Panc1 (cell line): ENCODE measurements at regions not wholly inside any gene's neighbourhood (a gene's known extent, or its start where the extent isn't known, plus 50 kb on each side); places are given as distances from the start of the nearest gene placed in this dataset.

Experiments used
- ATAC-seq: fragments of 200-7000 bp; cut with Tn5 transposase; 2 replicates; pipeline ENCODE4 v1.9.1; 2020; ENCODE audit warnings: mild to moderate bottlenecking, moderate library complexity
- BruUV-seq: library from RNA; stranded (reverse); fragments of 400-500 nt; replicated peaks from 2 replicates; lab custom pipeline; 2021; lab: Mats Ljungman, UMichigan
- CTCF ChIA-PET: fragments of 300-600 bp; sonication (Branson Sonifier 250); formaldehyde crosslinking; loops from one replicate; lab custom pipeline; 2022; ENCODE audit warnings: antibody characterized with exemption; lab: Charles Lee
- POLR2A ChIA-PET: fragments of 300-600 bp; sonication (Branson Sonifier 250); formaldehyde crosslinking; loops from one replicate; lab custom pipeline; 2022; ENCODE audit warnings: antibody characterized with exemption; lab: Charles Lee
- DNase-seq: peaks from one replicate; pipeline ENCODE4 v3.0.0-alpha.2; 2010; ENCODE audit warnings: low read depth, low spot score
- H3K27ac ChIP-seq: 2 replicates; pipeline ENCODE4 v1.5.1; 2011; ENCODE audit warnings: mild to moderate bottlenecking, low read length, inconsistent platforms
- H3K27me3 ChIP-seq: fragments of 200-500 bp; sonication (Bioruptor generic); 2 replicates; pipeline ENCODE4 v1.6.0; 2014; ENCODE audit warnings: low read length, inconsistent platforms; ENCODE audit not compliant: control insufficient read depth, insufficient read depth
- H3K36me3 ChIP-seq: fragments of 200-500 bp; sonication (Bioruptor generic); 2 replicates; pipeline ENCODE4 v1.5.1; 2014; ENCODE audit warnings: inconsistent platforms, mild to moderate bottlenecking, low read length, moderate library complexity; ENCODE audit not compliant: control insufficient read depth, insufficient read depth
- H3K4me1 ChIP-seq: 2 replicates; pipeline ENCODE4 v1.5.1; 2011; ENCODE audit warnings: inconsistent platforms, mild to moderate bottlenecking, low read length, moderate library complexity; ENCODE audit not compliant: control insufficient read depth, insufficient read depth
- H3K4me3 ChIP-seq, 2 experiments: 2 replicates each; pipeline ENCODE4 v1.5.1; 2011 to 2012; ENCODE audit warnings: low read depth in 2 of 2, low read length in 2 of 2, mild to moderate bottlenecking in 2 of 2, inconsistent platforms in 1 of 2, moderate library complexity in 1 of 2
- H3K9me3 ChIP-seq: fragments of 200-500 bp; sonication (Bioruptor generic); 2 replicates; pipeline ENCODE4 v1.5.1; 2014; ENCODE audit warnings: low read depth, mild to moderate bottlenecking, inconsistent platforms, low read length, moderate library complexity; ENCODE audit not compliant: control insufficient read depth, insufficient read depth
- POLR2AphosphoS5 ChIP-seq: IDR thresholded peaks from 2 replicates; pipeline ENCODE4 v1.6.1; 2012; ENCODE audit warnings: mild to moderate bottlenecking, low read depth, low read length, moderate library complexity
- SIN3A ChIP-seq: IDR thresholded peaks from 2 replicates; pipeline ENCODE4 v1.6.1; 2012; ENCODE audit warnings: low read depth, mild to moderate bottlenecking, low read length, moderate library complexity, borderline replicate concordance; ENCODE audit not compliant: insufficient read depth
- TCF7L2 ChIP-seq: IDR thresholded peaks from 2 replicates; pipeline ENCODE4 v1.6.1; 2011; ENCODE audit warnings: mild to moderate bottlenecking, low read depth, low read length, inconsistent platforms
- in situ Hi-C: cut with HindIII; loops from 2 replicates; pipeline ENCODE4 v1.10.0; 2016; ENCODE audit warnings: low sequenced_read_pairs, low pct_unique_long_range_greater_than_20kb
- intact Hi-C: fragments of 100-400 bp; cut with micrococcal nuclease; formaldehyde crosslinking; loops from one replicate; pipeline ENCODE4 v1.10.0; 2022; ENCODE audit not compliant: unreplicated experiment
- TF ChIP-seq, protein P1 (sequence below): fragments of 450-650 bp; IDR thresholded peaks from 2 replicates; pipeline ENCODE4 v1.5.1; 2017; ENCODE audit warnings: mild to moderate bottlenecking
- TF ChIP-seq, protein P2 (sequence below), 2 experiments: IDR thresholded peaks; 2 replicates each; pipeline ENCODE4 v1.6.1; 2011 to 2012; ENCODE audit warnings: low read depth in 2 of 2, control low read depth in 1 of 2, low read length in 1 of 2, mild to moderate bottlenecking in 1 of 2, moderate library complexity in 1 of 2; ENCODE audit not compliant: insufficient read depth in 1 of 2

DNA sequence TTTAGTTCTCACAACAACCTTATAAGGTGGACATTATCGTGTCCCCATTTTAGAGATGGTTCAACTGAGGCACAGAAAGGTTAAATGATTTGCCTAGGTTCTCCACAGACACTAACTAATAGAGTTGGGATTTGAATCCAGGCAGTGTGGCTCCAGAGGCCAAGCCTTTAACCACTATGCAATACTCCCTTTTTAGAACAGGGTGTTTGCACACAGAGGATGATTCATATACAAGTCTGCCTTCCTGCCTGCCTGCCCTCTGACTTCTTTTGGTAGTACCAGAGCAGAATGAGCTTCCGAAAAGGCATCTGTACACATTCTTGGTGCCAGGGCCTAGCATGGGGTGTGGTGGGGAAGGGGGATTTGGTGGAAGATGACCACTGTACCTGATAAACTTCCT lies 150.8 kb upstream of the ARHGEF9 start:
- Histone ChIP-seq H3K27me3 (no peaks in the 10 kb centered on the region), H3K27ac (no peak overlapping the region), H3K4me3 (no peak overlapping the region), H3K4me1 (no peaks in the 10 kb centered on the region), H3K9me3 (no peaks in the 10 kb centered on the region), H3K36me3 (no peaks in the 10 kb centered on the region)
- TF ChIP-seq SIN3A, result no peak
- TF ChIP-seq TCF7L2, result no peak
- POLR2A ChIA-PET, result no interaction called here
- in situ Hi-C loops, result no loop called here
- CTCF ChIA-PET, result no interaction called here
- BruUV-seq, result no TSS peak
- intact Hi-C loops, result no loop called here
- ATAC-seq (no peak), DNase-seq (no peak)

DNA sequence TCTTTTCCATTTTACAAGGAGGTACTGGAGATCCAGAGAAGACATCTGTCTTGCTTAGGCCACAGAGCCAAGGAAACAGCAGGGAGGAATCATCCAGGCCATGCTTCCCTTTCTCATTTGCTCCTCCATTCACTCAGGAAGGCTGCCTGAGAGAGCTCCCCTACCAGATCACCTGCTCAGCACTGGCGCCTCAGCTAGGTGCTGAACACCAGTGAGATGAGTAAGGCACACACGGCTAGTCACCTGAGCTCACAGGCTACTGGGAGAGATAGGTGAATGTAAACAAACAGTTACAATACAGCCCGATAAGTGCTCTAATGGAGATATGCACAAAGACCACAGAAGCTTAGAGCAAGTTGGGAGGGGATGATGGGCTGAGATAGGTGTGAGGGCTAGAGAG lies 149.8 kb upstream of the ARHGEF9 start:
- Histone ChIP-seq H3K36me3 (no peaks in the 10 kb centered on the region), H3K4me1 (no peaks in the 10 kb centered on the region), H3K9me3 (no peaks in the 10 kb centered on the region), H3K4me3 (no peak overlapping the region), H3K27me3 (no peaks in the 10 kb centered on the region), H3K27ac (no peak overlapping the region)
- ATAC-seq (no peak), DNase-seq (no peak)
- in situ Hi-C loops (no loop called here), intact Hi-C loops (no loop called here)
- TF ChIP-seq POLR2AphosphoS5 (no peak), TCF7L2 (no peak), SIN3A (no peak)
- TF ChIP-seq, protein P1, sequence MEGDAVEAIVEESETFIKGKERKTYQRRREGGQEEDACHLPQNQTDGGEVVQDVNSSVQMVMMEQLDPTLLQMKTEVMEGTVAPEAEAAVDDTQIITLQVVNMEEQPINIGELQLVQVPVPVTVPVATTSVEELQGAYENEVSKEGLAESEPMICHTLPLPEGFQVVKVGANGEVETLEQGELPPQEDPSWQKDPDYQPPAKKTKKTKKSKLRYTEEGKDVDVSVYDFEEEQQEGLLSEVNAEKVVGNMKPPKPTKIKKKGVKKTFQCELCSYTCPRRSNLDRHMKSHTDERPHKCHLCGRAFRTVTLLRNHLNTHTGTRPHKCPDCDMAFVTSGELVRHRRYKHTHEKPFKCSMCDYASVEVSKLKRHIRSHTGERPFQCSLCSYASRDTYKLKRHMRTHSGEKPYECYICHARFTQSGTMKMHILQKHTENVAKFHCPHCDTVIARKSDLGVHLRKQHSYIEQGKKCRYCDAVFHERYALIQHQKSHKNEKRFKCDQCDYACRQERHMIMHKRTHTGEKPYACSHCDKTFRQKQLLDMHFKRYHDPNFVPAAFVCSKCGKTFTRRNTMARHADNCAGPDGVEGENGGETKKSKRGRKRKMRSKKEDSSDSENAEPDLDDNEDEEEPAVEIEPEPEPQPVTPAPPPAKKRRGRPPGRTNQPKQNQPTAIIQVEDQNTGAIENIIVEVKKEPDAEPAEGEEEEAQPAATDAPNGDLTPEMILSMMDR, result no peak
- TF ChIP-seq, protein P2, sequence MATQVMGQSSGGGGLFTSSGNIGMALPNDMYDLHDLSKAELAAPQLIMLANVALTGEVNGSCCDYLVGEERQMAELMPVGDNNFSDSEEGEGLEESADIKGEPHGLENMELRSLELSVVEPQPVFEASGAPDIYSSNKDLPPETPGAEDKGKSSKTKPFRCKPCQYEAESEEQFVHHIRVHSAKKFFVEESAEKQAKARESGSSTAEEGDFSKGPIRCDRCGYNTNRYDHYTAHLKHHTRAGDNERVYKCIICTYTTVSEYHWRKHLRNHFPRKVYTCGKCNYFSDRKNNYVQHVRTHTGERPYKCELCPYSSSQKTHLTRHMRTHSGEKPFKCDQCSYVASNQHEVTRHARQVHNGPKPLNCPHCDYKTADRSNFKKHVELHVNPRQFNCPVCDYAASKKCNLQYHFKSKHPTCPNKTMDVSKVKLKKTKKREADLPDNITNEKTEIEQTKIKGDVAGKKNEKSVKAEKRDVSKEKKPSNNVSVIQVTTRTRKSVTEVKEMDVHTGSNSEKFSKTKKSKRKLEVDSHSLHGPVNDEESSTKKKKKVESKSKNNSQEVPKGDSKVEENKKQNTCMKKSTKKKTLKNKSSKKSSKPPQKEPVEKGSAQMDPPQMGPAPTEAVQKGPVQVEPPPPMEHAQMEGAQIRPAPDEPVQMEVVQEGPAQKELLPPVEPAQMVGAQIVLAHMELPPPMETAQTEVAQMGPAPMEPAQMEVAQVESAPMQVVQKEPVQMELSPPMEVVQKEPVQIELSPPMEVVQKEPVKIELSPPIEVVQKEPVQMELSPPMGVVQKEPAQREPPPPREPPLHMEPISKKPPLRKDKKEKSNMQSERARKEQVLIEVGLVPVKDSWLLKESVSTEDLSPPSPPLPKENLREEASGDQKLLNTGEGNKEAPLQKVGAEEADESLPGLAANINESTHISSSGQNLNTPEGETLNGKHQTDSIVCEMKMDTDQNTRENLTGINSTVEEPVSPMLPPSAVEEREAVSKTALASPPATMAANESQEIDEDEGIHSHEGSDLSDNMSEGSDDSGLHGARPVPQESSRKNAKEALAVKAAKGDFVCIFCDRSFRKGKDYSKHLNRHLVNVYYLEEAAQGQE (IDR thresholded peaks at IDR 0.05; ENCODE audit: insufficient read depth in 1 of 2, low read depth in 2 of 2, low read length in 1 of 2), result no peak
- ChIA-PET POLR2A (no interaction called here), CTCF (interaction anchor here (0.5 kb wide), 2 partner anchors 960 to 1517 kb away, joined by 3 to 4 read pairs; no protein-coding TSS in a partner anchor)
- no TSS peak for BruUV-seq

DNA sequence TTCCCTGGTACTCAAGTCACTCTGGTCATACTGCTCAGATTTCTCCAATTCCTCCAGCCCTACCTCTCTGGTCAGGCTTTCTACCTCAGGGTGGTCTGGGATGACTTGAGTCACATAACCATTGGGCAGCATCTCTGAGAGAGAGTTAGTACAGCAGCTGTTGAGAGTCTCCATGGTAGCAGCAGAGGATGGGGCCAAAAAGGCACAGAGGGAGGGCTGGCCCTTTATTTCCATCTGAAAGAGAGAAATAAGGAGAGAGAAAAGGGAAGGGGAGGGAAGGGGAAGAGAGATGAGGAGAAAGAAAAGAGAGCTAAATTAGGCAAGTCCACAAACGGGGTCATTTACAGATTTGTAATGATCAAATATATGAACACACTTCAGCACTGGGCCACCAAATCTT lies 149.1 kb upstream of the ARHGEF9 start:
- in situ Hi-C loops, result no loop called here
- Histone ChIP-seq H3K27ac (no peak overlapping the region), H3K4me1 (no peaks in the 10 kb centered on the region), H3K9me3 (no peaks in the 10 kb centered on the region), H3K36me3 (no peaks in the 10 kb centered on the region), H3K27me3 (no peaks in the 10 kb centered on the region), H3K4me3 (no peak overlapping the region)
- no TSS peak for BruUV-seq
- POLR2A ChIA-PET, result no interaction called here
- CTCF ChIA-PET, result no interaction called here
- ATAC-seq (no peak), DNase-seq (no peak)
- TF ChIP-seq, protein P1, result no peak
- TF ChIP-seq POLR2AphosphoS5 (no peak), SIN3A (no peak), TCF7L2 (no peak)
- TF ChIP-seq, protein P2 (IDR thresholded peaks at IDR 0.05; ENCODE audit: insufficient read depth in 1 of 2, low read depth in 2 of 2, low read length in 1 of 2), result no peak
- intact Hi-C loops, result no loop called here
